Amygdala (tissue), 56 donors: ENCODE measurements at regions not wholly inside any gene's neighbourhood (a gene's known extent, or its start where the extent isn't known, plus 50 kb on each side); places are given as distances from the start of the nearest gene placed in this dataset.

ENCODE experiments used
- DNase-seq, 56 donors: peaks; one replicate each; lab custom pipeline; 2025; lab: John Stamatoyannopoulos, UW

GRCh38 chr10:31754803-31755624 is 173.6 kb downstream of the ARHGAP12 start:
- peak in 1 of 56 donors; percentile 10 for DNase-seq

- no peak for DNase-seq
Observed at GRCh38 chr10:31753681-31754080, 174.9 kb downstream of the ARHGAP12 start.

GRCh38 chr10:31752170-31752569 is 176.5 kb downstream of the ARHGAP12 start:
- no peak for DNase-seq

GRCh38 chr10:31751738-31752080 is 176.9 kb downstream of the ARHGAP12 start:
- peak in 1 of 56 donors; percentile 43 for DNase-seq

GRCh38 chr10:31751051-31751737 is 177.4 kb downstream of the ARHGAP12 start:
- DNase-seq, result peak in 6 of 56 donors; percentile 15 to 45 (median 23)

- peak in 47 of 56 donors; percentile 17 to 79 (median 47) for DNase-seq
Observed at GRCh38 chr10:31749981-31750840, 178.4 kb downstream of the ARHGAP12 start.

GRCh38 chr10:31749301-31749700 is 179.3 kb downstream of the ARHGAP12 start:
- DNase-seq, result peak in 3 of 56 donors; percentile 9 to 19 (median 14)

GRCh38 chr10:31745612-31746376 is 182.8 kb downstream of the ARHGAP12 start:
- no peak for DNase-seq

GRCh38 chr10:31744025-31744424 is 184.6 kb downstream of the ARHGAP12 start:
- no peak for DNase-seq

- DNase-seq, result no peak
Observed at GRCh38 chr10:31742255-31742654, 186.4 kb downstream of the ARHGAP12 start.

- DNase-seq, result no peak
Observed at GRCh38 chr10:31741473-31741872, 187.2 kb downstream of the ARHGAP12 start.

GRCh38 chr10:31739711-31740110 is 188.9 kb downstream of the ARHGAP12 start:
- DNase-seq, result no peak

- no peak for DNase-seq
Observed at GRCh38 chr10:31739146-31739545, 189.5 kb downstream of the ARHGAP12 start.

GRCh38 chr10:31731711-31732110 is 196.9 kb downstream of the ARHGAP12 start:
- DNase-seq, result no peak

GRCh38 chr10:31730776-31731175 is 197.9 kb downstream of the ARHGAP12 start:
- no peak for DNase-seq

- DNase-seq, result no peak
Observed at GRCh38 chr10:31728698-31729224, 199.9 kb downstream of the ARHGAP12 start.

- no peak for DNase-seq
Observed at GRCh38 chr10:31725436-31725835, 203.2 kb downstream of the ARHGAP12 start.

GRCh38 chr10:31724296-31724695 is 204.3 kb downstream of the ARHGAP12 start:
- DNase-seq, result peak in 1 of 56 donors; percentile 19

GRCh38 chr10:31723106-31723750 is 205.4 kb downstream of the ARHGAP12 start:
- DNase-seq, result no peak
